ENCODE measurements at regions not wholly inside any gene's neighbourhood (a gene's known extent, or its start where the extent isn't known, plus 50 kb on each side); places are given as distances from the start of the nearest gene placed in this dataset.

GRCh38 chr2:142478206-142478605 lies 347.4 kb upstream of the LRP1B start:
- H3K27me3 Mint-ChIP-seq, result no peaks in the 10 kb centered on the region
- WGBS (ENCODE audit: insufficient coverage), result 50% methylated on average over 1 of the region's 2 CpGs

DNA sequence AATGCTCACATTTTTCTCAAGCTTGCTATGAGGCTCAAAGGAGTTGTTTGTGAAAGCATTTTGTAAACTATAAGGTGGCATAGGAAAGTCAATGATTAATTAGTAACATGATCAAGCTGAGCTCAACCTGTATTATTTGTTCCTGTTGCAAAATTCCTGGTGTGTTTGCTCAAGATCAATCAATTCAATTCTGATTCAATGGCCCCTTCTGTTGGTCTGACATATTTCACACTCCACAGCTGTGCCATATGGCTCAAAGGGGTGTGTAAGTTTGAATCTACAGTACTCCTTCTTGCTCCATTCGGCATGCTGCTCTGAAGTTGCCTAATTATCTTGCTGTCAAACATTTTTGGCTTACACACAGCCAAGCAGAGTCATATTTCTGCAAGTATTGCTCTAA lies 341.6 kb upstream of the LRP1B start:
- DNase-seq (no peak), ATAC-seq (ENCODE audit: low read depth) (no peak)
- WGBS (ENCODE audit: insufficient coverage), result 80% methylated on average over 1 of the region's 1 CpG
- Histone ChIP-seq H3K27me3 (replicated peaks in 1 of 4; ENCODE audit: control extremely low read depth in 1 of 4, control insufficient read depth in 3 of 4, insufficient read depth in 4 of 4, low read length in 3 of 4) (no peaks in the 10 kb centered on the region), H3K4me1 (ENCODE audit: control insufficient read depth in 2 of 2, insufficient read depth in 2 of 2, low read length in 2 of 2) (no peaks in the 10 kb centered on the region), H3K9ac (ENCODE audit: low read length) (no peak overlapping the region), H3K4me3 (ENCODE audit: control extremely low read depth in 1 of 5, extremely low read depth in 1 of 5, insufficient read depth in 1 of 5, low read depth in 2 of 5, low read length in 4 of 5) (no peak overlapping the region), H3K9me3 (ENCODE audit: control extremely low read depth in 1 of 3, control insufficient read depth in 2 of 3, insufficient read depth in 1 of 3, low read length in 2 of 3) (no peaks in the 10 kb centered on the region), H3K79me2 (ENCODE audit: control insufficient read depth, insufficient read depth, low read length) (no peaks in the 10 kb centered on the region), H3K27ac (ENCODE audit: low read length in 2 of 2) (no peak overlapping the region), H4K20me1 (ENCODE audit: control insufficient read depth, insufficient read depth, low read length, poor library complexity, severe bottlenecking) (no peaks in the 10 kb centered on the region), H3K36me3 (replicated peaks in 1 of 2; ENCODE audit: control extremely low read depth in 1 of 2, control insufficient read depth in 1 of 2, extremely low read depth in 1 of 2, insufficient read depth in 2 of 2, low read length in 1 of 2) (no peaks in the 10 kb centered on the region), H3K4me2 (replicated peaks; ENCODE audit: low read depth, low read length, poor library complexity, severe bottlenecking) (no peak overlapping the region), H2AFZ (ENCODE audit: insufficient read depth, low read depth, low read length, poor library complexity, severe bottlenecking) (no peak overlapping the region)
- H3K27ac Mint-ChIP-seq, result no peak overlapping the region
- H3K27me3 Mint-ChIP-seq, result peaks cover 6% of the 10 kb centered on the region
- peaks cover 2% of the 10 kb centered on the region for H3K9me3 Mint-ChIP-seq (ENCODE audit: insufficient read depth)
- intact Hi-C loops (cut with micrococcal nuclease), result no loop called here
- POLR2A ChIA-PET, result no interaction called here
- no peaks in the 10 kb centered on the region for H3K4me1 Mint-ChIP-seq
- CTCF ChIA-PET, result no interaction called here
- TF ChIP-seq EZH2 (IDR thresholded peaks at IDR 0.05; ENCODE audit: borderline replicate concordance, insufficient read depth, low read depth, low read length, poor library complexity, severe bottlenecking), result no peak
- TF ChIP-seq CTCF (IDR thresholded peaks at IDR 0.05), result no peak
- H3K4me3 Mint-ChIP-seq, result no peak overlapping the region

More at GRCh38 chr2:142478206-142478605, 347.4 kb upstream of the LRP1B start:
- no peaks in the 10 kb centered on the region for H3K79me2 ChIP-seq (ENCODE audit: control insufficient read depth, insufficient read depth, low read length)
- CTCF ChIA-PET, result no interaction called here
- H3K27me3 ChIP-seq (replicated peaks in 1 of 4; ENCODE audit: control extremely low read depth in 1 of 4, control insufficient read depth in 3 of 4, insufficient read depth in 4 of 4, low read length in 3 of 4), result no peaks in the 10 kb centered on the region
- no peak overlapping the region for H2AFZ ChIP-seq (ENCODE audit: insufficient read depth, low read depth, low read length, poor library complexity, severe bottlenecking)
- intact Hi-C loops (cut with micrococcal nuclease), result no loop called here
- H3K36me3 ChIP-seq (replicated peaks in 1 of 2; ENCODE audit: control extremely low read depth in 1 of 2, control insufficient read depth in 1 of 2, extremely low read depth in 1 of 2, insufficient read depth in 2 of 2, low read length in 1 of 2), result no peaks in the 10 kb centered on the region
- H3K4me2 ChIP-seq (replicated peaks; ENCODE audit: low read depth, low read length, poor library complexity, severe bottlenecking), result no peak overlapping the region
- no peaks in the 10 kb centered on the region for H4K20me1 ChIP-seq (ENCODE audit: control insufficient read depth, insufficient read depth, low read length, poor library complexity, severe bottlenecking)
- H3K4me3 ChIP-seq (ENCODE audit: control extremely low read depth in 1 of 5, extremely low read depth in 1 of 5, insufficient read depth in 1 of 5, low read depth in 2 of 5, low read length in 4 of 5), result no peak overlapping the region
- POLR2A ChIA-PET, result no interaction called here
- no peak overlapping the region for H3K9ac ChIP-seq (ENCODE audit: low read length)
- Mint-ChIP-seq H3K9me3 (ENCODE audit: insufficient read depth) (no peaks in the 10 kb centered on the region), H3K4me1 (no peaks in the 10 kb centered on the region), H3K27ac (no peak overlapping the region), H3K4me3 (no peak overlapping the region)
- ATAC-seq (ENCODE audit: low read depth) (no peak), DNase-seq (no peak)
- H3K27ac ChIP-seq (ENCODE audit: low read length in 2 of 2), result no peak overlapping the region
- no peaks in the 10 kb centered on the region for H3K4me1 ChIP-seq (ENCODE audit: control insufficient read depth in 2 of 2, insufficient read depth in 2 of 2, low read length in 2 of 2)
- no peaks in the 10 kb centered on the region for H3K9me3 ChIP-seq (ENCODE audit: control extremely low read depth in 1 of 3, control insufficient read depth in 2 of 3, insufficient read depth in 1 of 3, low read length in 2 of 3)
- TF ChIP-seq CTCF (IDR thresholded peaks at IDR 0.05) (no peak), EZH2 (IDR thresholded peaks at IDR 0.05; ENCODE audit: borderline replicate concordance, insufficient read depth, low read depth, low read length, poor library complexity, severe bottlenecking) (no peak)

Measured in B cell (primary cell).